ENCODE measurements at regions not wholly inside any gene's neighbourhood (a gene's known extent, or its start where the extent isn't known, plus 50 kb on each side); places are given as distances from the start of the nearest gene placed in this dataset.

DNA sequence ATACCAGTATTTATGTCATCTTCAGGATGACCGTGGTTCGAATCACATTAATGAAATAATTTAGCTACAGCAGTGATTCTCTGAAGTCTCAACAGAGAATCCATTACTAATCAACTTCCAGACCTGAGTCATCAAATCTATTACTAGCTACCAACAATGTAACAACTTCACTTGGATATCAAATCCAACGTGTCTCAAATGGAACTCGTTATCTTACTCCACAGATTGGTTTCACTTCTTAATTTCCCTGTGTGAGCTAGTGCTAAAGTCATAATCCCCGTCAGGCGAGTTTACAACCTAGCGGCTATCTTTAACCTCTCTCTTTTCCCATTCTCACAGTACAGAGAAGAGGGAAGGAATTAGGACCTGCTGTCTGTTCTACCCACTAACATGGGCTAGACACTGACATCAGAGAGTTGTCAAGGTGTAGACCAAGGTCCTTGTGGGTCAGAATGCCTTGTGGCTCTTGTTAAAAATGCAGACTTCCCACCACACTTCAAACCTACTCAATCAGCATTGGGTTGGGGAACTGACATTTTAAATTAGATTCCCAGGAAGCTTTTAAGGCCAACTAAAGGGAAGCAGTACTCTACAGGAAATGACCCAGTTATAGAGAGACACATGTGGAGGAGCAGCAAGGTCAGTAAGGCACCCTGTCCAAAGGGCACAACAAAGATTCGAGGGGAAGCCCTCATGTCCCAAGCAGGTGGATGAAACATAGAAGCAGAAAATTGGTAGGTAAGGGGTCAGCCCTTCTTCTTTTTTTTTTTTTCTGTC lies 57.3 kb upstream of the GSAP start:
- TF ChIP-seq, protein P1, sequence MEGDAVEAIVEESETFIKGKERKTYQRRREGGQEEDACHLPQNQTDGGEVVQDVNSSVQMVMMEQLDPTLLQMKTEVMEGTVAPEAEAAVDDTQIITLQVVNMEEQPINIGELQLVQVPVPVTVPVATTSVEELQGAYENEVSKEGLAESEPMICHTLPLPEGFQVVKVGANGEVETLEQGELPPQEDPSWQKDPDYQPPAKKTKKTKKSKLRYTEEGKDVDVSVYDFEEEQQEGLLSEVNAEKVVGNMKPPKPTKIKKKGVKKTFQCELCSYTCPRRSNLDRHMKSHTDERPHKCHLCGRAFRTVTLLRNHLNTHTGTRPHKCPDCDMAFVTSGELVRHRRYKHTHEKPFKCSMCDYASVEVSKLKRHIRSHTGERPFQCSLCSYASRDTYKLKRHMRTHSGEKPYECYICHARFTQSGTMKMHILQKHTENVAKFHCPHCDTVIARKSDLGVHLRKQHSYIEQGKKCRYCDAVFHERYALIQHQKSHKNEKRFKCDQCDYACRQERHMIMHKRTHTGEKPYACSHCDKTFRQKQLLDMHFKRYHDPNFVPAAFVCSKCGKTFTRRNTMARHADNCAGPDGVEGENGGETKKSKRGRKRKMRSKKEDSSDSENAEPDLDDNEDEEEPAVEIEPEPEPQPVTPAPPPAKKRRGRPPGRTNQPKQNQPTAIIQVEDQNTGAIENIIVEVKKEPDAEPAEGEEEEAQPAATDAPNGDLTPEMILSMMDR (IDR thresholded peaks at IDR 0.05; ENCODE audit: poor library complexity) = no peak
- TF ChIP-seq EZH2 (IDR thresholded peaks at IDR 0.05; ENCODE audit: borderline replicate concordance) = no peak

Data from hepatocyte (in vitro differentiated cells).